ENCODE measurements at regions not wholly inside any gene's neighbourhood (a gene's known extent, or its start where the extent isn't known, plus 50 kb on each side); places are given as distances from the start of the nearest gene placed in this dataset.

- peak; percentile 22 for DNase-seq
Observed at GRCh38 chr3:182083112-182083511, 371.4 kb downstream of the SOX2 start.

DNA sequence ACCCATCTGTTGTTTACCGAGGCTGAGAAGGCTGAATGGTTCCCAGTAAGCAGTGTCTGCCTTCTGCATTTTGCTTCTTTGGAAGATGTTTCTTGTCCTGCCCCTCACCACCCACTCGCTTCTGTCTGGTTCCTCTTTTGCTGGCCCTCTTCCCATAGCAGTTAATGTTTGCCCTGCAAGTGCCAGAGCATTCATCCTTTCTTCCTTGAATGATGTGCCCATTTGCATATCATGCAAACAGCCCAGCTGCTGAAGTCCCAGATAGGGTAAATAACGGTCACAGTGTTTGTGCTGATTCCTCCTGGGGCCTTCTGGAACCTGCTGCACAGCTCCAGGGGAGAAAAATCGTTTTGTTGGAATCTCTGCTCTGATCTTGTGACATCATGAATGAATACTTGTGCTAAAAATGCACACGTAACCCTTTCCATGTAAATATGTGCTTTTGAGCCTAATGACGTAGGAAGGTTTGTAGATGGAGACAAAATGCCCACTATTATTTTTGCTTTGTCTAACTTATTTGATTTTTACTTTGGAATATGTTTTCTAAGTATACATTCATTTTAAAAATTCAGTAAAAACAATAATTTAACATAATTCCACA, 381.0 kb downstream of the SOX2 start:
- no peak for DNase-seq

DNA sequence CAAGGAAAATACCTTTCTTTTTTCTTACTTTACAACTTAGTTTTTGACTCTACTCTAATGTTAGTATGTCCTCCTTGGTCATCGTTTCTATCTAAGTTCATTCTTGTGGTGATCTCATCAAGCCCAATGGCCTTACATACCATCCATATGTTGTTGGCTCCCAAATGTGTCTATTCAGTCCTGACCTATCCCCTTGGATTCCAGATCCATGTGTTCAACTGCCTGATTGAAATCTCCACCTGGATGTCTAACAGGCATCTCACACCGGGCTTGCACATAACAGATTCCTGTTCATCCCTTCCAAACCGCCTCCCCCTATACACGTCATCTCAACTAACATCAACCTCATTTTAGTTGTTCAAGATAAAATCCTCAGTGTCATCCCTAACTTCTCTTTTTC, 382.6 kb downstream of the SOX2 start:
- DNase-seq, result no peak

DNA sequence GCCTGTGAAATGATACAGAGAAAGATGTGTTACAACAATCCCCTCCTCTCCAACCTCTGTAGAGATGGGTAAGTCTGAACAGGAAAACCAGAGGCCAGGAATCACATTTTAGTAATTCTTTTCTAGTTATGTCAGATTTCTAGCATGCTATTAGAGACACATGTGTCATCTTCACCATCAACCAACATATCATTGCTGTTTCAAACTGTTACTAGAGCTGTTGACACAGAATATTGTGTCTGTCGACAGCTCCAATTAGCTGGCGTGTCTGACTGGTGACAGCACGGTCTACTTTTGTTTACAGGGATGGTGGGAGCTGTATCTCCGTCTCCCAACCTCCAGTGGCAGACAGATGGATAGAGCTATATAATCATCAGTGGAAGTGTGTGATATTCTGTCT, 393.2 kb downstream of the SOX2 start:
- peak; percentile 85 for DNase-seq

DNA sequence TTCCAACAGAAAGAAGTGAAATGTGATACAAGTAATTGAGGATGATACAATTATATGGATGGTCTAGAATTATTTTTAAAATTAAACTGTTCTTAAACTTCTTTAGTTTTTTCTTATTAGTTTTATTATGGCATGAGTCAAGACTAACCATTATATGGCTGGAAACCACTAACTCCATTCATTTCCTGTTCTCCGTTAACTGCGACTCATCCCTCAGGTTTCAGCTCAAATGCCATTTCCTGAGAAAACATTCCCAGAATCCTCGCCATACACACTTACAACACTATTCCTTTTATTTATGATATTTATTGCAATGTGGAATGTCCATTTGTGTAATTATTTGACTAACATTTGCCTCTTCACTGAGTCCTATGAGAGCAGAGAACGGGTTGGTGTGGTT, 394.1 kb downstream of the SOX2 start:
- peak; percentile 74 for DNase-seq

GRCh38 chr3:182108371-182108770, 396.6 kb downstream of the SOX2 start:
- no peak for DNase-seq

GRCh38 chr3:182111967-182112366, 400.2 kb downstream of the SOX2 start:
- DNase-seq, result no peak

- peak; percentile 10 for DNase-seq
Observed at GRCh38 chr3:182115328-182116015, 403.7 kb downstream of the SOX2 start.

GRCh38 chr3:182116386-182116785, 404.7 kb downstream of the SOX2 start:
- DNase-seq, result peak; percentile 4

- DNase-seq, result no peak
Observed at GRCh38 chr3:182117131-182117530, 405.4 kb downstream of the SOX2 start.

DNA sequence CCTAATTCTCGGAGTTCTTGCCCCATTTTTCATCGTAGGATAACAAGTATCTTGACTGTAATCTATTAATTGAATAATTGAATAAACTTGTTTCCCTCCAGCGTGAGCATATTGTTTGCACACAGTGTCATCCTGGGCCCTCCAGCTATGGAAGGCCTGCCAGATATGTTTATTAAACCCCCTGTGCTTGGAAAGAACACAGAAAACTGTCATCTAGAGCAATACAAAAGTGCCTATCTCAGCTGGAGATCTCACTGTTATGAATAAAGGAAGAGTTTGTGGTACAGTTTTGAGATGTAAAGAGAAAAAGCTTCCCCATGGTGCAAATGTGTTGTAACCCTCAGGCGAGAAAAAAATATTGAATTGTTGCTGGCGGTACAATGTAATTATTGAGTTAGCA, 405.9 kb downstream of the SOX2 start:
- DNase-seq, result peak; percentile 30

- peak; percentile 65 for DNase-seq
Observed at GRCh38 chr3:182118066-182118465, 406.3 kb downstream of the SOX2 start.

DNA sequence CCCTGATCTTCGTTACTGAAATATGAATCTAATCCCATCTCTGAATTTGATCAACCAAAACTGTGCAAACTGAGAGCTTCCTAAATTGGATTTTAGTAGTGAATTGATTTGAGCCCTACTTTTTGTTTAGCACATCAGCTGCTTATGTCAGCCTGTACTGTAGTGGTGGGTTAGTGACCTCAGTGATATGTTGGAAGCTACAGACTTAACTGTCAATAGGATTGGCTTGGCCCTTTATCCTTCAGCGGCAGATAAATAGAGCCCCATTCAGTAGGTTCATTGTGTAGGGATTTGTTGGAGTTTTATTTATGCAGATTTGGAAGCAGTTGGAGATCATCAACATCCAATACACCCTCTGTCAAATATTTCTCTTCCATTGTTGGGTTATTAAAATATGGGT, 409.7 kb downstream of the SOX2 start:
- DNase-seq, result no peak

- DNase-seq, result no peak
Observed at GRCh38 chr3:182122779-182123178, 411.1 kb downstream of the SOX2 start.

DNA sequence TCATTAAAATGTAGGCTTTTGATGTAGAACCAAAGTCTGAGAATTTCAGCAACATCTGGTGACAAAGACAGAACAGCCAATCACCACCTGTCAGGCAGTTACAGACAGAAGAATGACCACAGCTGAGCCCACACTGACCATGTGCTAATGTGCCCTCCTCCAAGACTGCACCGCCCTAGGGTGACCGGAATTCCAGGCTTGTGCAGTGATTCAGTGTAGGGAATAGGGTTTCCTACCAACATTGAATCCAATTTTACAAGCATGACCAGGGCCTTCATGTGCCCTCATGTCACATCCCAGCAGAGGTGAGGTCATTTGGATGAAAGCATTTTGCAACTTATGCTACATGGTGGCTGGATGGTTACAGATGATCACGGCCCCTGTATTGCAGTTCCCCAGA, 412.5 kb downstream of the SOX2 start:
- no peak for DNase-seq

GRCh38 chr3:182124716-182125115, 413.0 kb downstream of the SOX2 start:
- no peak for DNase-seq

DNA sequence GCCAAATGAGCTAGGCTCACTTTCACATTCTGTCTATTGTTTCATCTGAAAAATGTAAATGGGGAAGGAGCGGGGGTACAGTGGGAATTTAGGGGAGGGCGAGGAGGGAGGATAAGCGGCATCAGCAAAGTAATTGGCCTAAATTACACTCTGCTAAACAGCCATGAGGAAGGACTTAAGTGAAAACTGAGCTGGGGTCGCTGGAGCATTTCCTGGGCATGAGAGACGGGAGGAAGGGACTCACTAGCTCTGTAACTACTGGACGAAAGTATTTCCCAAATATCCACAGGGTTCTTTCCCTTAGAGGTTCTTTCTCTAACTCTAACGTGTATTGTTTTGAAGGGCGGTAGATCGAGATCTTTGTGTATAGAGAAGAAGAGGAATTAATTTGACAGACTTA, 418.0 kb downstream of the SOX2 start:
- DNase-seq, result no peak

- DNase-seq, result no peak
Observed at GRCh38 chr3:182133752-182134151, 422.0 kb downstream of the SOX2 start.

- DNase-seq, result no peak
Observed at GRCh38 chr3:182135056-182135455, 423.3 kb downstream of the SOX2 start.

DNA sequence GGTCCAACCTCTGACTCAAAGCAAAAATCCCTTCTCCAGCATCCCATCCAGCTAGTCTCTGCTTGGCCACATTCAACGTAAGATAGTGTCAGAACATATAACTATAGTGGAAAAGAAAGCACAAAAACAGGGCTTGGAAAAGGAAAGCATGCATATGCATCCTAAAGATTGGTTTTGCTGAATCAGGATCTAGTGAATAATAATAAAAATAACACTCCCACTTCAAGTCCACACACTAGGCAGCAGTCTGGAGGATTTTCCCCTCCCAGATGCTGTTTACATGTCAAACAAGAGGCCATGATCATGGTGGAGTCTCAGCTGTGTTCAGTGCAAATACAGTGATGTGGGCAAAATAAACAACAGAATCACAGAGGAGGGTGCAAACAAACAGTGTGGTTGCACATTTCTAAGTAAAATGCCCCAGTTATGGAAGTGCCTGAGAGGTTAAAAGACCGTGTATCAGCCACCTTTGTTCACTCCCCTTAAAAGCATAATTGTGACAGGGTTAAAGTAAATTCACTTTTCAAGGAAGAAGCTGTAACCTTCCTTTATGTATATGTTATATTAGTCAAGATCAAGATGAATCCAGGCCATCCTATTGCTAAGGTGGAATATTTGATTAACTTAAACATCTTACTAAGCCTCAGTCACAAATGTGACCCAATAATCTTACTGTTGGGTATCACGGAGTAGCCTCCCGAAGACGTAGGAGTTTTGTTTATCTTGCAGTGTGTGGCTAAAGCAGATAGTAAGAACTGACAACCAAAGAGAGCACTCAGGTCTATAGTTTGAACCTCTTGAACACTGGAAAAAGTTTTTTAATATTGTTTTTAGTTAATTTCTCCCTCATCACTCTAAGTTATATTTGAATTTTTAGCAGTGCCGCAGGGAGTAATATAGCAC, 424.5 kb downstream of the SOX2 start:
- DNase-seq, result no peak

- no peak for DNase-seq
Observed at GRCh38 chr3:182138393-182138792, 426.7 kb downstream of the SOX2 start.

GRCh38 chr3:182139627-182140357, 428.1 kb downstream of the SOX2 start:
- DNase-seq, result no peak

- no peak for DNase-seq
Observed at GRCh38 chr3:182142928-182143327, 431.2 kb downstream of the SOX2 start.
